Breast epithelium (tissue), 3 donors: ENCODE measurements at regions not wholly inside any gene's neighbourhood (a gene's known extent, or its start where the extent isn't known, plus 50 kb on each side); places are given as distances from the start of the nearest gene placed in this dataset.

Experiments
- CTCF ChIP-seq, 3 donors: fragments of 450-650 bp; IDR thresholded peaks; one replicate each; pipeline ENCODE4 v1.5.1; 2016 to 2017; ENCODE audit warnings: antibody characterized with exemption in 3 of 3, mild to moderate bottlenecking in 3 of 3, moderate library complexity in 3 of 3
- POLR2AphosphoS5 ChIP-seq, 3 donors: sonication (generic); formaldehyde crosslinking; IDR thresholded peaks; one replicate each; pipeline ENCODE4 v1.6.1; 2017; ENCODE audit warnings: antibody characterized with exemption in 3 of 3

DNA sequence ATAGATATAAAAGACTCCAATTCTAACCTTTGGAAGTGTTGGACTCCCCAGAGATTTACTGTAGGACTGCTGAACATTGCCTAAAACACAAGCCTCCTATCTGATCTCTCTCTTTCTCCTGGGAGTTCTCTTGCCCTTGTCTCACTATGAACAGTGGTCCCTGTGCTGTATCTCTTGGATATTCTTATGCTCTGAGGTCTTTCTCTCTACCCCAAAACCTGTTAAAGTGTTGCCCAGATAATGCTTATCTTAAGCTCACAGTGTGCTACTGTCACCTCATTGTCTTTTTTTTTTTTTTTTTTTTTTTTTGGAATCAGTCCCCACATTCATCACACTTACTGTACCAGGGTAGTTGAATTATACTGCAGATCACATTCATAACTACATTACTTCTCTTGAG is 131.0 kb upstream of the CBLB start:
- TF ChIP-seq POLR2AphosphoS5 (IDR thresholded peaks at IDR 0.05) (no peak), CTCF (IDR thresholded peaks at IDR 0.05) (no peak)
